ENCODE measurements at regions not wholly inside any gene's neighbourhood (a gene's known extent, or its start where the extent isn't known, plus 50 kb on each side); places are given as distances from the start of the nearest gene placed in this dataset.

DNA sequence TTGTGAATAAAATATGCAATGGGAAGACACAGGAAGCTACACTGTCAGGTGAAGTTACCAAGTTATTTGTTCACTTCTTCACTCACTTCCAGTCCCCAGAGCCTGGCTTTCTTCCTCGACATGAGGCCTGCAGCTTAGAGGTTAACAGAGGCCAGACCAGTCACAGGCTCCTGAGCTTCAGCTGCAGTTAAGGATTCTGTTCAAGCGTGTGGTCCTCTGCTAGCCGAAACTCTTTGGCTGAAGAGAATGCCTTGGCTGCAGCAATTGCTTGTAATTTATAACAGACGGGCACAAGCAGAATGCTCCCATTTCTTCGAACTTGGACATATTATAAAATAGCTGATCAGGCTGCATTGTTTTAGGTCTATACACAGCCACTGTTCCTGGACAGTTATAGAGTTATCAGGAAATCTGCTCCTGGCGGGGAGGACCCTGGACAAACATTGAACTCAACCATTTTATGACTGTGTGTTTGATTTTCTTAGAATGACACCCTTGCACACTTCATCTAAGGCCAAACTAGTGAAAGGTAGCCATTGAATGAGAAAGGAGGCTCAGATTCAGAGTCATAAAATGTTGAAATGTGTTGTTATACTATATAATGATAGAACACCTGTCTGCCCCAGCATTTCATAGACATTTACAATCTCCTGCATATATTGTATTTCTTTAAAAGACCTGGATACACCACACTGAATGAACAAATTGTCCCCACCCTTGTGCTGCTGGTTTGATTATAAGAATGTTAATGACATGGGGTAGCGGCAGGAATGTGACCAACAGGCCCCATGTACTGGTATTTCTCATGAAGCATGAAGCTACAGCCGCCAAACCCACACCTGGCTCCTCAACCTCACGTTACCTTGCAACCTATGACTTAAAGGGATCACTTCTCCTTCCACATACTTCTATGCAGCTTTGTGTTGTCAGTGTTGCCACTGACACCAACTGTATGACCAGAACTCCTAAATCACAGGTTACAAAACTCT lies 153.6 kb downstream of the TDRD15 start:
- TF ChIP-seq, protein P1, sequence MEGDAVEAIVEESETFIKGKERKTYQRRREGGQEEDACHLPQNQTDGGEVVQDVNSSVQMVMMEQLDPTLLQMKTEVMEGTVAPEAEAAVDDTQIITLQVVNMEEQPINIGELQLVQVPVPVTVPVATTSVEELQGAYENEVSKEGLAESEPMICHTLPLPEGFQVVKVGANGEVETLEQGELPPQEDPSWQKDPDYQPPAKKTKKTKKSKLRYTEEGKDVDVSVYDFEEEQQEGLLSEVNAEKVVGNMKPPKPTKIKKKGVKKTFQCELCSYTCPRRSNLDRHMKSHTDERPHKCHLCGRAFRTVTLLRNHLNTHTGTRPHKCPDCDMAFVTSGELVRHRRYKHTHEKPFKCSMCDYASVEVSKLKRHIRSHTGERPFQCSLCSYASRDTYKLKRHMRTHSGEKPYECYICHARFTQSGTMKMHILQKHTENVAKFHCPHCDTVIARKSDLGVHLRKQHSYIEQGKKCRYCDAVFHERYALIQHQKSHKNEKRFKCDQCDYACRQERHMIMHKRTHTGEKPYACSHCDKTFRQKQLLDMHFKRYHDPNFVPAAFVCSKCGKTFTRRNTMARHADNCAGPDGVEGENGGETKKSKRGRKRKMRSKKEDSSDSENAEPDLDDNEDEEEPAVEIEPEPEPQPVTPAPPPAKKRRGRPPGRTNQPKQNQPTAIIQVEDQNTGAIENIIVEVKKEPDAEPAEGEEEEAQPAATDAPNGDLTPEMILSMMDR (IDR thresholded peaks at IDR 0.05) = no peak

DNA sequence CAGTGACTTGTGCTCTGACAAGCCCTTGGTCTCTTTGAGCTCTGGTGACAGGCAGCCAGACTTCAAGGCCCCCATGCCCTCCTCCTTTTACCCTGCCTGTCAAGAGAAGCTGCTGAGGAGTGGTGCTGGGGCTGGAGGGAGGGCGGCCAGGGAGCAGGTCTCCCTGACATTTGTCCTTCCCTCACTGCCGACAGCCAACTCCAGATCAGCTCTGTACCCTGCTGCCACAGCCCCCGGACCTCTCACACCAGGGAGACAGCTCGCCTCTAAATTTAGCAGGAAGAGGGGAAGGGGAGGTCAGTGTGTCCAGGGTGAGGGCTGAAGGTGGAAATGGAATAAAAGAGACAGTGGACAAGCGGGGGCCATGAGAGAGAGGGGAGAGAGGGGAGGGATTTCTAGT lies 155.8 kb downstream of the TDRD15 start:
- TF ChIP-seq, protein P1 (IDR thresholded peaks at IDR 0.05) = no peak

DNA sequence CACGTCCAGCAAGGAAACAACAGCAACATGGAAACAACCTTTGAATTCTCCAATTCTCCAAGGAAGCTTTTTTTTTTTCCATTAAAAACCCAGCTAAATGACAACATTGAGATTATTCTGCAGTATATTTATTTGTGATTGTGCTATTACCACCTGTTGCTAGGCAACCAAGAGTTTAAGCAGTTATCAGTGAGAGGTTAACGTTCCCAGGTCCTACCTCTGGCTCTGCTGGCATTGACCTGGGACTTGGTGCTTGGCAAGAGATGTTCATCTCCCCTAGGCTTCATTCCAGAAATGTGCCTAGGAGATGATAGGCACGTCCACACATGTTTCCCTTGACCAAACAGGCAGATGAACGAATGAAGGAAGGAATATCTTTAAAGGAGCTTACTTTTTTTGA lies 157.0 kb downstream of the TDRD15 start:
- TF ChIP-seq, protein P1 (IDR thresholded peaks at IDR 0.05) = no peak

DNA sequence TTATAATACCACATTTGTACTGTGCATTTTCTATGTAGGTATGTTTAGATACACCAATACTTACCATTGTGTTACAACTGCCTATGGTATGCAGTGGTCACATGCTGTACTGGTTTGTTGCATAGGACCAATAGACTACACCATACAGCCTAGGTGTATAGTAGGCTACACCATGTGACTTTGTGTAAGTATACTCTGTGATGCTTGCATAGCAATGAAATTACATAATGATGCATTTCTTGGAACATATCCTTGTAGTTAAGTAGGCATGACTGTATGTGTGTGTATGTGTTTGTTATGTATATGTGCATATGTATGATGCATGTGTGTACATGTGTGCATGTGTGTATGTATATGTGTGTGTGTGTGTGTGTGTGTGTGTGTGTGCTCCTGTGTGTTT lies 157.6 kb downstream of the TDRD15 start:
- TF ChIP-seq, protein P1 (IDR thresholded peaks at IDR 0.05) = no peak

DNA sequence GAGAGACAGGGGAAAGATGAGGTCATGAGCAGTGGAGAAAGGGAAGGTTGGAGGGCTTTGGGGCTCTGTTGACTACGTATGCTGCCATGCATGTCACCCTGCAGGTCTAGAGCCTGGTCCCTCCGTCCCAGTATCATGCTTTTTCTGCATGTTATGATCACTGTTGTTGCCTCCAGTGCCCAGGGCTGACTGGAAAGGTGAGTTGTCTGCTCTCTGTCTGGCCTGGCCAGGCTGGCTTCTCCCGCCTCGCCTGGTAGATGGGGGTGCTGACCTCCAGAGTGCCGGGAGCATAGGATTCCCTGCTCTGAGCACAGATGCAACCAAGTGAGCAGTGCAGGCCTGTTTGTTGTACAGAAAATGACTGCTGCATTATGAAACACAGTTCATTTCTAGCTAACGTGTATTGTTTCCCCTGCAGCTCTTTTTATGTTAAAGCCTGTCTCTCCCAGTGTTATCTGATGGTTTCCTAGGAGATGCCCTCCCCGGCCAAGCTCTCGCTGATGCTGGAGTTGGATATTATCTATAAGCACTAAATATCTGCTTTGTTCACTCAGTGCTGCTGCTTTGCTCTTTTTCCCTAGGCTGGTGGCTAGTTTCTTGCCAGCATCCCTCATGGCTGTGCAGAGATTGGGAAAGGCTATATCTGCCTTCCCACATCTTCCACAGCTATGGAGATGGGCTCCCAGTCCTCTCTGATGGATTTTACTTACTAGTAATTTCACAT lies 158.2 kb downstream of the TDRD15 start:
- TF ChIP-seq, protein P1 (IDR thresholded peaks at IDR 0.05) = no peak

DNA sequence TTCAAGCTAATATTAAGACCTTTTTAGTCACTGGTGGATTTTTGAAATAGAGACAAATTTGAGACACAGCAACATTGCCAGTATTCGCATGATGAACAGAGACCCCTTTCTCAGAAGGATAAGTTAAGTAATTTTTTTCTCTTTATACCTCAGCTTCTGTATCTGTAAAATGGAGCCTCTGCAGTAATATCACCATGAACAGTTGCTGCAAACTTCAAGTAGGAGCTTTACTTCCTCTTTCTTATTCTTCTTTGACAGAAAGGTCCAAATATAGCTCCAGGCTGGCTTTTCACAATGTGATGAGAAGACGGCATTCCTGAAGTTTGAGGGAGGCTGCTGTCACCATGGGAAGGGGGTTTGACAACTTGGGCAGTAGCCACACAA lies 158.7 kb downstream of the TDRD15 start:
- TF ChIP-seq, protein P1 (IDR thresholded peaks at IDR 0.05) = no peak

DNA sequence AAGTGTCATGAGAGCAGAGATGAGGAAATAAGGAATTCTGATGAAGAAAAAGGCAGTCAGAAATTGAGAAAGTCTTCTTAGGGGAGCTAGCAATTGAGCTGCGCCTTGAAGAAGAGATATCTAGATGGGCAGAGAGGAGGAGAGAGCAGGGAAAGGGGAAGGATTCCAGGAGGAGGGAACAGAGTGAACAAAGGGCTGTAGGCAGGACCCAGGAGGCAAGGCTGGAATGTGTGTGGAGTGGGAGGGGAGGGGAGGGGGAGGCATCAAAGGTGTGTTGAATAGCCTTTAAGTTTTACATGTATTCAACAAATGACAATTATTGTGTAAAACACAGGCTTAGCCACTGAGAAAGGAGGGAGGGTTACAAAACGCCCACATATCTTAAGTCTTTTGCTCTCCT lies 164.5 kb downstream of the TDRD15 start:
- TF ChIP-seq, protein P1 (IDR thresholded peaks at IDR 0.05) = no peak

Measured in LNCAP (cell line).